Ovary (tissue), 3 donors: ENCODE measurements at regions not wholly inside any gene's neighbourhood (a gene's known extent, or its start where the extent isn't known, plus 50 kb on each side); places are given as distances from the start of the nearest gene placed in this dataset.
A peak's percentile ranks its signal among the peaks of the same experiment; 100 is the strongest.

Experiments
- CTCF ChIP-seq, 3 donors: fragments of 450-650 bp in 2 of 3; fragments of 200-600 bp in 1 of 3; IDR thresholded peaks; one replicate each; pipeline versions ENCODE4 v1.5.1 to v1.8.0; 2016 to 2022; ENCODE audit warnings: antibody characterized with exemption in 3 of 3, mild to moderate bottlenecking in 1 of 3
- EP300 ChIP-seq: sonication (generic); formaldehyde crosslinking; IDR thresholded peaks from one replicate; pipeline ENCODE4 v1.6.1; 2017; ENCODE audit warnings: antibody characterized with exemption
- POLR2A ChIP-seq: fragments of 450-650 bp; IDR thresholded peaks from one replicate; pipeline ENCODE4 v1.6.1; 2017; ENCODE audit warnings: antibody characterized with exemption, mild to moderate bottlenecking, moderate library complexity
- donor health status: DM: no; HTN: no; CAD: no.

- peak in 1 of 3 donors; percentile 4 for TF ChIP-seq CTCF (IDR thresholded peaks at IDR 0.05)
- TF ChIP-seq POLR2A = no peak
- no peak for TF ChIP-seq EP300
Observed at GRCh38 chr16:88194397-88195268, 188.1 kb upstream of the ZNF469 start.
